H9 (cell line): ENCODE measurements at regions not wholly inside any gene's neighbourhood (a gene's known extent, or its start where the extent isn't known, plus 50 kb on each side); places are given as distances from the start of the nearest gene placed in this dataset.

ENCODE experiments used
- DNase-seq: peaks from one replicate; pipeline ENCODE4 v3.0.0-alpha.2; 2017
- H2AFZ ChIP-seq: one replicate; pipeline ENCODE4 v1.6.1; 2013; ENCODE audit warnings: mild to moderate bottlenecking, low read length, control low read depth, moderate library complexity
- H2AK5ac ChIP-seq: 2 replicates; pipeline ENCODE4 v1.6.1; 2013; ENCODE audit warnings: low read length, control low read depth, mixed read lengths; ENCODE audit not compliant: insufficient read length
- H2BK120ac ChIP-seq: one replicate; pipeline ENCODE4 v1.6.1; 2013; ENCODE audit warnings: low read depth, mild to moderate bottlenecking, low read length, control low read depth, inconsistent platforms; ENCODE audit not compliant: poor library complexity, severe bottlenecking
- H2BK12ac ChIP-seq: 2 replicates; pipeline ENCODE4 v1.6.1; 2013; ENCODE audit warnings: low read length, control low read depth, mixed read lengths, low read depth; ENCODE audit not compliant: insufficient read length
- H2BK15ac ChIP-seq: 2 replicates; pipeline ENCODE4 v1.6.1; 2013; ENCODE audit warnings: low read depth, low read length, control low read depth
- H2BK20ac ChIP-seq: one replicate; pipeline ENCODE4 v1.6.1; 2013; ENCODE audit warnings: low read depth, mild to moderate bottlenecking, low read length, control low read depth, inconsistent platforms; ENCODE audit not compliant: poor library complexity, severe bottlenecking
- H2BK5ac ChIP-seq: 2 replicates; pipeline ENCODE4 v1.6.1; 2013; ENCODE audit warnings: low read length, control low read depth, mixed read lengths; ENCODE audit not compliant: insufficient read length
- H3K14ac ChIP-seq: 2 replicates; pipeline ENCODE4 v1.6.1; 2013; ENCODE audit warnings: low read length, control low read depth; ENCODE audit not compliant: insufficient read depth
- H3K18ac ChIP-seq: 2 replicates; pipeline ENCODE4 v1.6.1; 2013; ENCODE audit warnings: low read depth, mild to moderate bottlenecking, mixed read lengths, low read length, control low read depth; ENCODE audit not compliant: insufficient read length
- H3K23ac ChIP-seq: 2 replicates; pipeline ENCODE4 v1.6.1; 2013; ENCODE audit warnings: low read length, control low read depth, mixed read lengths, low read depth; ENCODE audit not compliant: insufficient read length
- H3K23me2 ChIP-seq: 2 replicates; pipeline ENCODE4 v1.6.1; 2013; ENCODE audit warnings: low read depth, mild to moderate bottlenecking, mixed read lengths, low read length, control low read depth; ENCODE audit not compliant: insufficient read length, poor library complexity, severe bottlenecking
- H3K27ac ChIP-seq: 2 replicates; pipeline ENCODE4 v1.5.1; 2013; ENCODE audit warnings: low read length, control low read depth, mixed read lengths, low read depth; ENCODE audit not compliant: insufficient read length
- H3K27me3 ChIP-seq: 2 replicates; pipeline ENCODE4 v1.6.1; 2013; ENCODE audit warnings: low read length, control low read depth, inconsistent platforms; ENCODE audit not compliant: insufficient read depth
- H3K4ac ChIP-seq: 2 replicates; pipeline ENCODE4 v1.6.1; 2013; ENCODE audit warnings: low read depth, mild to moderate bottlenecking, control low read depth, inconsistent platforms, low read length, moderate library complexity
- H3K4me1 ChIP-seq: 2 replicates; pipeline ENCODE4 v1.6.1; 2013; ENCODE audit warnings: low read length, control low read depth, inconsistent platforms; ENCODE audit not compliant: insufficient read depth
- H3K4me2 ChIP-seq: 2 replicates; pipeline ENCODE4 v1.6.1; 2013; ENCODE audit warnings: low read length, control low read depth, mixed read lengths; ENCODE audit not compliant: insufficient read length, insufficient read depth
- H3K56ac ChIP-seq: 2 replicates; pipeline ENCODE4 v1.6.1; 2013; ENCODE audit warnings: low read depth, mild to moderate bottlenecking, mixed read lengths, low read length, control low read depth; ENCODE audit not compliant: insufficient read length
- H3K79me1 ChIP-seq: 2 replicates; pipeline ENCODE4 v1.6.1; 2013; ENCODE audit warnings: low read depth, mild to moderate bottlenecking, moderate library complexity, low read length, control low read depth, inconsistent platforms; ENCODE audit not compliant: insufficient read depth, poor library complexity, severe bottlenecking
- H3K79me2 ChIP-seq: 2 replicates; pipeline ENCODE4 v1.6.1; 2013; ENCODE audit warnings: low read length, control low read depth, inconsistent platforms; ENCODE audit not compliant: insufficient read depth
- H3K9ac ChIP-seq: 2 replicates; pipeline ENCODE4 v1.6.1; 2013; ENCODE audit warnings: low read length, control low read depth, mixed read lengths; ENCODE audit not compliant: insufficient read length; ENCODE audit errors: extremely low read depth
- H3K9me3 ChIP-seq: one replicate; pipeline ENCODE4 v1.6.1; 2013; ENCODE audit warnings: low read depth, low read length, inconsistent platforms; ENCODE audit not compliant: control insufficient read depth
- H3T11ph ChIP-seq: one replicate; pipeline ENCODE4 v1.6.1; 2013; ENCODE audit warnings: mild to moderate bottlenecking, low read length, control low read depth, inconsistent platforms
- H4K20me1 ChIP-seq: one replicate; pipeline ENCODE4 v1.6.1; 2013; ENCODE audit not compliant: control insufficient read depth, insufficient read length, insufficient read depth
- H4K5ac ChIP-seq: 2 replicates; pipeline ENCODE4 v1.6.1; 2013; ENCODE audit warnings: low read depth, mild to moderate bottlenecking, mixed read lengths, low read length, control low read depth; ENCODE audit not compliant: insufficient read length
- H4K8ac ChIP-seq: replicated peaks from 2 replicates; pipeline ENCODE4 v1.6.1; 2013; ENCODE audit warnings: low read length, control low read depth, mixed read lengths, low read depth; ENCODE audit not compliant: insufficient read length
- H4K91ac ChIP-seq: 2 replicates; pipeline ENCODE4 v1.6.1; 2013; ENCODE audit warnings: low read depth, mild to moderate bottlenecking, moderate library complexity, mixed read lengths, low read length, control low read depth; ENCODE audit not compliant: insufficient read length
- H3K27ac Mint-ChIP-seq, 3 experiments: 2 replicates in 2 of 3; 3 replicates in 1 of 3; pipeline ENCODE4 v1.8.0; 2020 to 2021; ENCODE audit warnings: mixed read lengths in 3 of 3, mild to moderate bottlenecking in 1 of 3, moderate library complexity in 1 of 3
- H3K27me3 Mint-ChIP-seq: 2 replicates; pipeline ENCODE4 v1.8.0; 2021; ENCODE audit warnings: low read depth, mild to moderate bottlenecking, moderate library complexity, mixed read lengths
- H3K36me3 Mint-ChIP-seq, 3 experiments: 2 replicates in 2 of 3; 3 replicates in 1 of 3; pipeline ENCODE4 v1.8.0; 2020 to 2021; ENCODE audit warnings: low read depth in 3 of 3, mixed read lengths in 3 of 3; ENCODE audit not compliant: insufficient read depth in 1 of 3
- H3K4me1 Mint-ChIP-seq, 2 experiments: 2 replicates each; pipeline ENCODE4 v1.8.0; 2020; ENCODE audit warnings: mixed read lengths in 2 of 2
- H3K4me3 Mint-ChIP-seq, 2 experiments: 2 replicates in 1 of 2; 3 replicates in 1 of 2; pipeline ENCODE4 v1.8.0; 2020 to 2021; ENCODE audit warnings: mild to moderate bottlenecking in 2 of 2, mixed read lengths in 2 of 2, moderate library complexity in 1 of 2
- H3K9me3 Mint-ChIP-seq, 2 experiments: 2 replicates in 1 of 2; 3 replicates in 1 of 2; pipeline ENCODE4 v1.8.0; 2020; ENCODE audit warnings: mild to moderate bottlenecking in 2 of 2, mixed read lengths in 2 of 2, moderate library complexity in 1 of 2
- CTCF ChIP-seq: fragments of 200-600 bp; sonication (generic); conservative IDR thresholded peaks from 3 replicates; pipeline ENCODE4 v1.8.0; 2021; ENCODE audit warnings: antibody characterized with exemption, mild to moderate bottlenecking
- WGBS: extraction: QIAGEN DNeasy Blood & Tissue Kit; methylation state at CpG from one replicate; pipeline ENCODE4 v1.1.7; 2013; ENCODE audit warnings: missing lambda C conversion rate, low lambda C conversion rate, mixed read lengths; ENCODE audit not compliant: insufficient read length; ENCODE audit errors: extremely low coverage; 5-methylcytosine and 5-hydroxymethylcytosine counted together

- Histone ChIP-seq H2BK120ac (no peak overlapping the region), H3K4ac (no peak overlapping the region), H3K4me1 (no peaks in the 10 kb centered on the region), H3K9ac (no peak overlapping the region), H4K91ac (no peak overlapping the region), H3K27me3 (no peaks in the 10 kb centered on the region), H3K56ac (no peak overlapping the region), H2BK12ac (no peak overlapping the region), H3K79me1 (no peaks in the 10 kb centered on the region), H2BK15ac (no peak overlapping the region), H3K18ac (no peak overlapping the region), H3K9me3 (no peaks in the 10 kb centered on the region), H3K23ac (no peak overlapping the region), H4K5ac (no peak overlapping the region), H3K27ac (no peak overlapping the region), H3T11ph (no peak overlapping the region), H2AFZ (no peak overlapping the region), H3K4me2 (no peak overlapping the region), H2AK5ac (no peak overlapping the region), H3K14ac (no peak overlapping the region), H2BK20ac (no peak overlapping the region), H4K8ac (no peak overlapping the region), H2BK5ac (no peak overlapping the region), H4K20me1 (no peaks in the 10 kb centered on the region), H3K79me2 (no peaks in the 10 kb centered on the region), H3K23me2 (no peaks in the 10 kb centered on the region)
- Mint-ChIP-seq H3K27me3 (no peaks in the 10 kb centered on the region), H3K36me3 (peaks cover 0 to 6% (median 4%) of the 10 kb centered on the region in 3 experiments; a peak in 3 of 7 replicates), H3K9me3 (peaks cover 5 to 11% of the 10 kb centered on the region in 2 experiments; a peak in 4 of 5 replicates), H3K27ac (no peak overlapping the region), H3K4me3 (no peak overlapping the region), H3K4me1 (0 out of 4 replicates have a peak, but pooled peaks cover 0 to under 1% of the 10 kb centered on the region in 2 experiments)
- no CpG with 5 or more reads among the region's 10 CpGs for WGBS
- TF ChIP-seq CTCF, result no peak
- no peak for DNase-seq
Observed at GRCh38 chr2:15851076-15851693, 89.2 kb upstream of the MYCN start.
